B cell (primary cell): ENCODE measurements at regions not wholly inside any gene's neighbourhood (a gene's known extent, or its start where the extent isn't known, plus 50 kb on each side); places are given as distances from the start of the nearest gene placed in this dataset.

Experiments
- ATAC-seq: fragments of 200-7000 bp; cut with Tn5 transposase; one replicate; pipeline ENCODE4 v1.10.0; 2021; ENCODE audit warnings: low read depth, mild to moderate bottlenecking, moderate number of reproducible peaks, moderate library complexity
- CTCF ChIA-PET: fragments of 350-600 bp; sonication (Branson Sonifier 250); formaldehyde crosslinking; loops from one replicate; lab custom pipeline; 2021; ENCODE audit warnings: antibody characterized with exemption, inconsistent platforms; lab: Charles Lee
- POLR2A ChIA-PET: fragments of 350-600 bp; sonication (Branson Sonifier 250); formaldehyde crosslinking; loops from one replicate; lab custom pipeline; 2021; ENCODE audit warnings: antibody characterized with exemption; lab: Charles Lee
- DNase-seq: peaks from one replicate; pipeline ENCODE4 v3.0.0; 2013
- H2AFZ ChIP-seq: 2 replicates; pipeline ENCODE4 v1.6.1; 2012; ENCODE audit warnings: mild to moderate bottlenecking, low read depth, low read length; ENCODE audit not compliant: insufficient read depth, poor library complexity, severe bottlenecking
- H3K27ac ChIP-seq, 2 donors: 1 replicate in 1 of 2; 2 replicates in 1 of 2; pipeline ENCODE4 v1.5.1; 2012 to 2013; ENCODE audit warnings: low read length in 2 of 2, mild to moderate bottlenecking in 2 of 2, moderate library complexity in 1 of 2
- H3K27me3 ChIP-seq, 4 experiments: fragments of 200-600 bp in 1 of 4; sonication (generic) in 1 of 4; replicated peaks in 1 of 4; 1 replicate in 2 of 4; 2 replicates in 2 of 4; pipeline versions ENCODE4 v1.6.1 to v1.7.0; 2013 to 2016; ENCODE audit warnings: low read length in 3 of 4, mild to moderate bottlenecking in 2 of 4, mixed read lengths in 1 of 4, moderate library complexity in 1 of 4; ENCODE audit not compliant: insufficient read depth in 4 of 4, control insufficient read depth in 3 of 4; ENCODE audit errors: control extremely low read depth in 1 of 4
- H3K36me3 ChIP-seq, 2 experiments: replicated peaks in 1 of 2; 1 replicate in 1 of 2; 2 replicates in 1 of 2; pipeline versions ENCODE4 v1.6.1 to v1.7.1; 2013; ENCODE audit warnings: low read length in 1 of 2; ENCODE audit not compliant: insufficient read depth in 2 of 2, control insufficient read depth in 1 of 2; ENCODE audit errors: control extremely low read depth in 1 of 2, extremely low read depth in 1 of 2
- H3K4me1 ChIP-seq, 2 donors: fragments of 200-600 bp in 1 of 2; sonication (generic) in 1 of 2; 1 replicate in 1 of 2; 2 replicates in 1 of 2; pipeline versions ENCODE4 v1.5.1 to v1.6.1; 2013 to 2017; ENCODE audit warnings: low read length in 2 of 2; ENCODE audit not compliant: control insufficient read depth in 2 of 2, insufficient read depth in 2 of 2
- H3K4me2 ChIP-seq: replicated peaks from 2 replicates; pipeline ENCODE3; 2012; ENCODE audit warnings: mild to moderate bottlenecking, low read depth, low read length; ENCODE audit not compliant: poor library complexity, severe bottlenecking
- H3K4me3 ChIP-seq, 5 experiments: fragments of 200-600 bp in 1 of 5; sonication (generic) in 1 of 5; 1 replicate in 3 of 5; 2 replicates in 2 of 5; pipeline versions ENCODE4 v1.5.1 to v1.7.0; 2011 to 2016; ENCODE audit warnings: low read length in 4 of 5, mild to moderate bottlenecking in 4 of 5, low read depth in 2 of 5, control low read depth in 1 of 5, moderate library complexity in 1 of 5; ENCODE audit not compliant: insufficient read depth in 1 of 5; ENCODE audit errors: control extremely low read depth in 1 of 5, extremely low read depth in 1 of 5
- H3K79me2 ChIP-seq: fragments of 200-600 bp; sonication (generic); one replicate; pipeline ENCODE4 v1.6.0; 2016; ENCODE audit warnings: low read length; ENCODE audit not compliant: control insufficient read depth, insufficient read depth
- H3K9ac ChIP-seq: fragments of 200-600 bp; sonication (generic); 2 replicates; pipeline ENCODE4 v1.6.1; 2017; ENCODE audit warnings: mild to moderate bottlenecking, low read length, moderate library complexity
- H3K9me3 ChIP-seq, 3 donors: one replicate each; pipeline versions ENCODE4 v1.6.1 to v1.7.1; 2013; ENCODE audit warnings: low read length in 2 of 3; ENCODE audit not compliant: control insufficient read depth in 2 of 3, insufficient read depth in 1 of 3; ENCODE audit errors: control extremely low read depth in 1 of 3
- H4K20me1 ChIP-seq: 2 replicates; pipeline ENCODE4 v1.6.0; 2012; ENCODE audit warnings: mild to moderate bottlenecking, low read length; ENCODE audit not compliant: insufficient read depth, control insufficient read depth, poor library complexity, severe bottlenecking
- H3K27ac Mint-ChIP-seq: one replicate; pipeline ENCODE4 v1.8.0; 2021; ENCODE audit warnings: mixed read lengths
- H3K27me3 Mint-ChIP-seq: one replicate; pipeline ENCODE4 v1.8.0; 2021; ENCODE audit warnings: mixed read lengths
- H3K4me1 Mint-ChIP-seq: one replicate; pipeline ENCODE4 v1.8.0; 2021; ENCODE audit warnings: mixed read lengths
- H3K4me3 Mint-ChIP-seq: one replicate; pipeline ENCODE4 v1.8.0; 2021; ENCODE audit warnings: mixed read lengths
- H3K9me3 Mint-ChIP-seq: one replicate; pipeline ENCODE4 v1.8.0; 2022; ENCODE audit warnings: mixed read lengths; ENCODE audit not compliant: insufficient read depth
- CTCF ChIP-seq: fragments of 200-600 bp; IDR thresholded peaks from one replicate; pipeline ENCODE4 v1.8.0; 2022; ENCODE audit warnings: antibody characterized with exemption, mild to moderate bottlenecking
- EZH2 ChIP-seq: IDR thresholded peaks from 2 replicates; pipeline ENCODE4 v1.6.1; 2012; ENCODE audit warnings: borderline replicate concordance, low read depth, mild to moderate bottlenecking, moderate library complexity, low read length; ENCODE audit not compliant: insufficient read depth, poor library complexity, severe bottlenecking
- WGBS: methylation state at CpG from one replicate; pipeline ENCODE4 v1.1.5; 2013; ENCODE audit warnings: missing lambda C conversion rate; ENCODE audit not compliant: insufficient coverage; 5-methylcytosine and 5-hydroxymethylcytosine counted together
- intact Hi-C: fragments of 100-400 bp; cut with micrococcal nuclease; formaldehyde crosslinking; loops from one replicate; pipeline ENCODE4 v1.10.0; 2022

GRCh38 chr5:28549588-28549987, 1511.2 kb upstream of the CDH9 start:
- H3K4me3 ChIP-seq = no peak overlapping the region
- no peaks in the 10 kb centered on the region for H4K20me1 ChIP-seq
- no peak overlapping the region for H3K27ac ChIP-seq
- Mint-ChIP-seq H3K4me3 (no peak overlapping the region), H3K4me1 (no peaks in the 10 kb centered on the region), H3K27me3 (no peaks in the 10 kb centered on the region), H3K27ac (no peak overlapping the region), H3K9me3 (peaks cover 4% of the 10 kb centered on the region)
- no peaks in the 10 kb centered on the region for H3K79me2 ChIP-seq
- no peak for ATAC-seq
- no peak overlapping the region for H2AFZ ChIP-seq
- no peaks in the 10 kb centered on the region for H3K36me3 ChIP-seq
- TF ChIP-seq EZH2 (no peak), CTCF (no peak)
- WGBS = no CpG with 5 or more reads among the region's 2 CpGs
- H3K9me3 ChIP-seq = no peaks in the 10 kb centered on the region
- no peak for DNase-seq
- intact Hi-C loops = no loop called here
- no peak overlapping the region for H3K9ac ChIP-seq
- H3K4me1 ChIP-seq = no peaks in the 10 kb centered on the region
- ChIA-PET CTCF (no interaction called here), POLR2A (no interaction called here)
- H3K27me3 ChIP-seq = no peaks in the 10 kb centered on the region
- no peak overlapping the region for H3K4me2 ChIP-seq

- no peaks in the 10 kb centered on the region for H3K9me3 ChIP-seq
- no peak overlapping the region for H3K9ac ChIP-seq
- no peak overlapping the region for H3K4me3 ChIP-seq
- no peak for ATAC-seq
- CTCF ChIA-PET = no interaction called here
- no peak overlapping the region for H3K27ac ChIP-seq
- no peaks in the 10 kb centered on the region for H3K4me1 ChIP-seq
- POLR2A ChIA-PET = no interaction called here
- H4K20me1 ChIP-seq = no peaks in the 10 kb centered on the region
- H3K36me3 ChIP-seq = no peaks in the 10 kb centered on the region
- WGBS = no CpG with 5 or more reads among the region's 1 CpG
- Mint-ChIP-seq H3K4me1 (no peaks in the 10 kb centered on the region), H3K4me3 (no peak overlapping the region), H3K27me3 (no peaks in the 10 kb centered on the region), H3K9me3 (peaks cover 4% of the 10 kb centered on the region), H3K27ac (no peak overlapping the region)
- H3K27me3 ChIP-seq = no peaks in the 10 kb centered on the region
- H2AFZ ChIP-seq = no peak overlapping the region
- intact Hi-C loops = no loop called here
- no peak for TF ChIP-seq CTCF
- no peak for TF ChIP-seq EZH2
- H3K79me2 ChIP-seq = no peaks in the 10 kb centered on the region
- no peak overlapping the region for H3K4me2 ChIP-seq
- DNase-seq = no peak
Observed at GRCh38 chr5:28548856-28549255, 1510.5 kb upstream of the CDH9 start.
